ENCODE measurements at regions not wholly inside any gene's neighbourhood (a gene's known extent, or its start where the extent isn't known, plus 50 kb on each side); places are given as distances from the start of the nearest gene placed in this dataset.
A peak's percentile ranks its signal among the peaks of the same experiment; 100 is the strongest.

GRCh38 chr3:73855813-73856212 lies 231.1 kb upstream of the PDZRN3 start:
- Histone ChIP-seq H4K20me1 (ENCODE audit: insufficient read depth, low read length) (no peaks in the 10 kb centered on the region), H3K27ac (ENCODE audit: low read depth in 1 of 2, low read length in 2 of 2) (no peak overlapping the region), H3K27me3 (ENCODE audit: control insufficient read depth in 2 of 2, insufficient read depth in 2 of 2, low read length in 2 of 2) (no peaks in the 10 kb centered on the region), H3K9ac (ENCODE audit: insufficient read depth, low read length, poor library complexity, severe bottlenecking) (no peak overlapping the region), H3K36me3 (replicated peaks in 1 of 2; ENCODE audit: control insufficient read depth in 1 of 2, insufficient read depth in 2 of 2, low read length in 2 of 2) (no peaks in the 10 kb centered on the region), H2AFZ (ENCODE audit: insufficient read depth, low read depth, low read length, poor library complexity, severe bottlenecking) (no peak overlapping the region), H3K79me2 (ENCODE audit: insufficient read depth, low read length) (no peaks in the 10 kb centered on the region), H3K9me3 (replicated peaks in 1 of 2; ENCODE audit: control insufficient read depth in 1 of 2, insufficient read depth in 1 of 2, low read length in 2 of 2) (no peaks in the 10 kb centered on the region), H3K4me3 (replicated peaks in 1 of 3; ENCODE audit: low read depth in 2 of 3, low read length in 3 of 3) (no peak overlapping the region), H3K4me1 (ENCODE audit: control insufficient read depth in 1 of 2, insufficient read depth in 2 of 2, low read length in 2 of 2) (no peaks in the 10 kb centered on the region), H3K4me2 (replicated peaks; ENCODE audit: extremely low read depth, low read length, poor library complexity, severe bottlenecking) (no peak overlapping the region)
- no peak for TF ChIP-seq CTCF (IDR thresholded peaks at IDR 0.05)
- Mint-ChIP-seq H3K4me1 (no peaks in the 10 kb centered on the region), H3K4me3 (no peak overlapping the region), H3K27ac (no peak overlapping the region), H3K27me3 (ENCODE audit: low read depth in 3 of 3) (peaks cover 2 to 3% (median 2%) of the 10 kb centered on the region in 3 donors), H3K36me3 (no peaks in the 10 kb centered on the region), H3K9me3 (peaks cover 0 to 8% (median 0%) of the 10 kb centered on the region in 7 donors)
- DNase-seq, result no peak
- intact Hi-C loops (cut with micrococcal nuclease), result no loop called here
- no CpG with 5 or more reads among the region's 1 CpG for WGBS (ENCODE audit: insufficient coverage)

- Mint-ChIP-seq H3K27me3 (ENCODE audit: low read depth in 3 of 3) (peaks cover 0 to 6% (median 3%) of the 10 kb centered on the region in 3 donors), H3K27ac (no peak overlapping the region), H3K4me3 (no peak overlapping the region), H3K36me3 (no peaks in the 10 kb centered on the region), H3K9me3 (no peaks in the 10 kb centered on the region), H3K4me1 (no peaks in the 10 kb centered on the region)
- H4K20me1 ChIP-seq (ENCODE audit: insufficient read depth, low read length), result no peaks in the 10 kb centered on the region
- H3K27ac ChIP-seq (ENCODE audit: low read depth in 1 of 2, low read length in 2 of 2), result no peak overlapping the region
- intact Hi-C loops (cut with micrococcal nuclease), result no loop called here
- H3K4me3 ChIP-seq (replicated peaks in 1 of 3; ENCODE audit: low read depth in 2 of 3, low read length in 3 of 3), result no peak overlapping the region
- H3K9ac ChIP-seq (ENCODE audit: insufficient read depth, low read length, poor library complexity, severe bottlenecking), result no peak overlapping the region
- H3K36me3 ChIP-seq (replicated peaks in 1 of 2; ENCODE audit: control insufficient read depth in 1 of 2, insufficient read depth in 2 of 2, low read length in 2 of 2), result no peaks in the 10 kb centered on the region
- no peak overlapping the region for H3K4me2 ChIP-seq (replicated peaks; ENCODE audit: extremely low read depth, low read length, poor library complexity, severe bottlenecking)
- WGBS (ENCODE audit: insufficient coverage), result no CpG with 5 or more reads among the region's 4 CpGs
- H3K27me3 ChIP-seq (ENCODE audit: control insufficient read depth in 2 of 2, insufficient read depth in 2 of 2, low read length in 2 of 2), result no peaks in the 10 kb centered on the region
- no peak overlapping the region for H2AFZ ChIP-seq (ENCODE audit: insufficient read depth, low read depth, low read length, poor library complexity, severe bottlenecking)
- DNase-seq, result no peak
- H3K4me1 ChIP-seq (ENCODE audit: control insufficient read depth in 1 of 2, insufficient read depth in 2 of 2, low read length in 2 of 2), result no peaks in the 10 kb centered on the region
- H3K79me2 ChIP-seq (ENCODE audit: insufficient read depth, low read length), result no peaks in the 10 kb centered on the region
- TF ChIP-seq CTCF (IDR thresholded peaks at IDR 0.05), result peak; percentile 20
- no peaks in the 10 kb centered on the region for H3K9me3 ChIP-seq (replicated peaks in 1 of 2; ENCODE audit: control insufficient read depth in 1 of 2, insufficient read depth in 1 of 2, low read length in 2 of 2)
Measured at GRCh38 chr3:73848173-73848906, 223.6 kb upstream of the PDZRN3 start.

Data from CD14-positive monocyte (primary cell).